Retina (tissue), 1 donor: ENCODE measurements at regions not wholly inside any gene's neighbourhood (a gene's known extent, or its start where the extent isn't known, plus 50 kb on each side); places are given as distances from the start of the nearest gene placed in this dataset.
A peak's percentile ranks its signal among the peaks of the same experiment; 100 is the strongest.
"Not testable (repeated sequence)": the region's sequence is repeated elsewhere in the genome, so short reads cannot be mapped to it uniquely, and the experiment has no call there.

ENCODE experiments used
- DNase-seq: peaks from one replicate; pipeline ENCODE4 v3.0.0-alpha.2; 2016

DNA sequence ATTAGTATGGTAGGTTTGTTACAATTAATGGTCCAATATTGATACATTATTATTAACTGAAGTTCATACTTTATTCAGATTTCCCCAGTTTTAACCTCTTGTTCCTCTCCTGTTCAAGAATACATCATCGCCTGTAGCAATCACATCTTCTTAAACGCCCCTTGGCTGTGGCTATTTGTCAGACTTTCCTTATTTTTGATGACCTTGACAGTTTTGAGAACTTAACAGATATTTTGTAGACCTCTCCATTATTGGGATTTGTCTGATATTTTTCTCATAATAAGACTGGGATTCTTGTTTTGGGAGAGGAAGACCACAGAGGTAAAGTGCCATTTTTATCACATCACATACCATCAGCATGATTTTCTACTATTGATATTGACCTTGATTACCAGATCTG is 112.3 kb upstream of the MARCHF11 start:
- no peak for DNase-seq

DNA sequence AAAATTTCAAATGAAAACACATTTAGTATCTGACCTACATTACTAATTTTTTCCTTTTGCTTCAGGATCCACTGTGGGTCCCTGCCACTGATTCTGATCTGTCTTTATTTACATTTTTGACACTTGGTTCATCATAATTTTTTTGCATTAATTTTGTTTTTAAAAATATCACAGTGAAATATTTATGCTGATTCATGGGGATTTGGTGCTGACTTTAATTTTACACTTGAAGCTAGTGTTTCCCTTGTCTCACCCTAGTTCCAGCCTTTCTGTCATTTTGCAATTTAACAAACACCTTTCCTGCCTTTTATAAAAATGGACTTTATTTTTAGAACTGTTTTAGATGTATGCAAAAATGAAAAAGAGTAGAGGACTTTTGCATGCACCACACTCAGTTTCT is 111.9 kb upstream of the MARCHF11 start:
- DNase-seq, result no peak

DNA sequence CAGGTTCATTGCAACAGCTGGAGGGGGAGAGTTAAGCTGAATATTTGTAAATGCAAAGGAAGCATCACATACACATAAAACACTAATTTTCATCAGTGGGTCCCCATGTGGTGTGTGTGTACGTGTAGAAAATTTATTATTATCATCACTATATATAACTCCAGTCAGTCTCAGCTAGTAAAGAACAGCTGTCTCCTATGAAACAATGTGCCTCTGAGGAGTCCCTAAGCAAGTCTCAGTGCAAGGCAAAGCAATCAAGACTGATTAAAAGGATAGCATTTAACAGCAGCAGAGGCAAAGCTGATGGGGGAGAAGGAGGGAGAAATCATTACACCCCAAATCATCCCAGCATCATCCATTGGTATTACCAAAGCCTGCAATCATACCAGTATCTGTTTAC is 104.2 kb upstream of the MARCHF11 start:
- DNase-seq, result no peak

DNA sequence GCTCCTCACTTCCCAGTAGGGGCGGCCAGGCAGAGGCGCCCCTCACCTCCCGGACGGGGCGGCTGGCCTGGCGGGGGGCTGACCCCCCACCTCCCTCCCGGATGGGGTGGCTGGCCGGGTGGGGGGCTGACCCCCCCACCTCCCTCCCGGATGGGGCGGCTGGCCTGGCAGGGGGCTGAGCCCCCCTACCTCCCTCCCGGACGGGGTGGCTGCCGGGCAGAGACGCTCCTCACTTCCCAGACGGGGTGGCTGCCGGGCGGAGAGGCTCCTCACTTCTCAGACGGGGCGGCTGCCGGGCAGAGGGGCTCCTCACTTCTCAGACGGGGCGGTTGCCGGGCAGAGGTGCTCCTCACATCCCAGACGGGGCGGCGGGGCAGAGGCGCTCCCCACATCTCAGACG is 97.3 kb upstream of the MARCHF11 start:
- DNase-seq, result not testable (repeated sequence)

DNA sequence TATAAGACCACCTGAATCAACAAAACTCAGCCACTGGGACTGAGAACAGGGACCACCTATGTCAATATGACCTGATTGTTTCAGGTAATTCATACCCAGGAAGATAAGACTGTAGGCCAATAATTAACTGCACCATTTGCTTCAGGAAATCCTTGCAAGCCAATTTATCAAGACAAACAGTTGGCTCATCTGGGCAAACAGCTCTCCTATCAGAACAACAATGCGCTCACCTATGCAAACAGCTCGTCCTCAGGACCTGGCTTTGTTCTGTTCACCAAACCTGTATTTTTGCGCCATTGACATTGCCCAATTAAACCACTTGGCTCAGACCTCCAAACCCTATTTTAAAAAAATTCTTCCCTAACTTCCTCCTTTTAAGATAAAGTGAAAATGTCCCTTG is 92.3 kb upstream of the MARCHF11 start:
- DNase-seq, result no peak

DNA sequence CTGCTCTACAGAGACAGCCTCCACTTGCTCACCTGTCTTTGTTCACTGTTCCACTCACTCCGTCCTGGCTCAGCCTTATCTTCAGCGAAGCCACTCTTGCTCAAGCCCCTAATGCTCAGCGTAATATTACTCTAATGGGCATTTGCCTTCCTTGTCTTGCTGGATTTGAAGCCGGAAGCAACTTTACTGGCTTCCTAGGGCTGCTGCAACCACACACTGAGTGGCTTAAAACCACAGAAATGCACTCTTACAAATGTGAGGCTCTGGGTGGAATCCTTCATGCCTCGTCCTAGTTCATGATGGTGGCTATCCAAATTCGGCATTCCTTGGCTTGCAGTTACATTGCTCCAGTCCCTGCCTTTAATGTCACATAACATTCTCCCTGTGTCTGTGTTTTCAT is 85.5 kb upstream of the MARCHF11 start:
- DNase-seq, result no peak

DNA sequence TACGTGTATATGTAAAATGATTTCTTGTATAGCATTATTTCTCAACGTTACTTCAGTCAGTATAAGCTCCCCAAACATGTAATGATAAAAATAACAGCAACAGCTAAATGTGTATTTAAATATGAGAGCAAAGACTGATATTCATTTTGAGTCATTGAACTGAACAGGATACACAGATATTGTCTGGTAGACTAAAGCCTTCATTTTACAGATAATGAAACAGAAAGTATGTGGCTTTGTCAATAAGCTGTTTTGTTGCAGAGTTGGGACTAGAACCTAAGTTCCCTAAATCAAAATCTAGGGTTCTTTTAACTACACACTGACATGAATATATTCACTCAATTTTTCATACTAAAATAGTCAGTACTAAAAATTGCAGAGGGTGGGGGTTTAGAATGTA is 80.4 kb upstream of the MARCHF11 start:
- no peak for DNase-seq

DNA sequence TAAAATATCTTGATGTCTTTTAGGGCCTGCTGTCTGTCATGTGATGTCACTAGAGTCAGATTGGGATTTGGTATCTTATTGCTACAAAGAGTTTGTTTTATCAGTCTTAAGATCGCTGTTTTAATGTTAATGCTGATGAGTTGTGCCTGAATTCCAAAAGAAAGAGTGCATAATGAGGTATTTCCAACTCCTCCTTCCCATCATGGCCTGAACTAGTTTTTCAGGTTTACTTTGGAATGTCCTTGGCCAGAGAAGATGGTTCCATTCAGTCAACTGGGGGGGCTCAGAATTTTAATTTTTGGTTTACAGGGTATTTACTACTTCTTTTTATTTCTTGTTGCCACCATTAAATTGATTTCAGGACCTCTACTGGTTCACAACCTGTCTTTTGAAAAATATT is 74.3 kb upstream of the MARCHF11 start:
- no peak for DNase-seq

DNA sequence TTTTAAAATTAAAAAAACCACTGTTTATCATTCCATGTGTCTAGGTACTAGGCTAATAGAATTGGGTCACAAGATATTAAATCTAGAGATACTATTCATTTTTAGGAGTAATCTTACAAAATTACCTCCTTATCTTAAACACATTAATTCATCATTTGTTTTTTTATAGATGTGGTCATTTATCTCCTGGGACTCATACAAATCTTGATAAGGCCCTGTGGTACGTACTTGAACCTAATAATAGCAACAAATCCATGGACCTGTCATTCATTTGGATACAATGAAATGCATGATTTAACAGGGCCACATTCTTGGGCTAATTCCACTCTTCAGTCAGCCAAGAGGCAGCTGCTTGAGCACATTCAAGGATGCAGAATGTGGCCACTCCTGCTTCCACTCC is 66.4 kb upstream of the MARCHF11 start:
- no peak for DNase-seq

DNA sequence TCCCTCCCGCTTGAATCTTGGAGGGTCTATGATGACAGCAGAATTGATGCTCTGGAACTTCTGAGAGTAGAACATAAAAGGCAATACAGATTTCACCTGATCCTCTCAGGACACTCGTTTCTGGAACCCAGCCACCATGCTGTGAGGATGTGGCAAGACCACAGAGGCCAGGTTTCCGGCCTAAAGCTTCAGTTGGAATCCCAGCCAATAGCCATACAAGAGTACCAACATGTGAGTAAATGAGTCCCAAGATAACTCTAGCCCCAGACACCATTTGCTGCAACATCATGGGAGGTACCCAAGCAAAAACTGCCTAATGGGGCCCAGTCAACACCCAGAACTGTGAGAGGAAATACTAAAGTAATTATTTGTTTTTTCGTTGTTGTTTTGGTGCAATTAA is 65.7 kb upstream of the MARCHF11 start:
- DNase-seq, result no peak

DNA sequence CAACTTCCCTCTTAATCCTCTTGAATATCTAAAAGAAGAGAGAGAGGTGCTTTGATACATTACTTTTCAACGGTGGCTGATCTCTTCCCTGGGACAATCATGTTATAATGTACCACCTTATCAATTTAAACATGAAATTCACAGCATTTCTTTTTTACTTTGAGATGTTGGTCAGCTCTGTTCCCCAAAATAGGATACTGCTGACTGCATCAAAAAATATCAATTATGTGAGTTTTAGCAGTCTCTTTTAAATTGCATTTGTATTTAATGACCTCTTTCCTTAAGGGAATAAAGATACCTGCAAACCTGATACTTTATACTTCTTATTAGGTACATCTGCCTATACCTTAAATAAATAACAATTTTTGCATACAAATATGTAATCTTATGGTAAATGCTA is 58.4 kb upstream of the MARCHF11 start:
- DNase-seq, result no peak

DNA sequence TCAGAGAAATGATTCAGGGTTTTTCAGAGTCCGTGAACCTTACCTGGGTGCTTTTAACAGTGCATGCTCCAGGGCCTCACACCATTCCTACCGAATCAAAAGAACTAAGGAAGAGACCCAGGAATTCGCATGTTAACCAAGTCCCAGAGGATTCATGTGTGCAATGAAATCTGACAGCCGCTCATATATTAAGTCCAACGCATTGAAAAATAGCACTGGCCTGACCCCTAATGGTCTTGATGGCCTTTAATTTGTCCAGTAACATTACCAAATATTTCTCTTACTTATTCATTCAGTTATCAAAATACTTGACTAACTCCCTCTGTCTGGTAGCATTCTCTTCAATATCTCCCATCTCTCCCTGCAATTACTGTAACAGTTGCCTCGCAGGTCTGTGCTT is 55.0 kb upstream of the MARCHF11 start:
- peak; percentile 29 for DNase-seq

DNA sequence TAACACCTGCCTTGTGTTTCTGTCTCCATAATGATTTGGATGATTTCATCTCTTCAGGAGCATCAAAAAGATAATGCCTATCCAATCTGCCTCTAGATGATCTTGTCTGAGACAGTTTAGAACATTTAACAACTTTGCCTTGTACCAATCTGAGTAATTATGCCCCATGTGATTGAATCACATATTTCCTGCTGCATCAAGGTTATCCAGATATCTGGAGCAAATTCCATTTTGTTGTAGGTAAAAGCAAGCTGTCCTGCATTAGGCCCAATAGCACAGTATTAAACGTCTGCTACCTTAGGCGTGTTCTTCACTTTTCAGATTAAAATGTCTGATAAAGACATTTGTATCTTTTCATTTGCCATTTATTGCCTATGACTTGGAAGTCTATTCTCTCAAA is 54.1 kb upstream of the MARCHF11 start:
- no peak for DNase-seq

DNA sequence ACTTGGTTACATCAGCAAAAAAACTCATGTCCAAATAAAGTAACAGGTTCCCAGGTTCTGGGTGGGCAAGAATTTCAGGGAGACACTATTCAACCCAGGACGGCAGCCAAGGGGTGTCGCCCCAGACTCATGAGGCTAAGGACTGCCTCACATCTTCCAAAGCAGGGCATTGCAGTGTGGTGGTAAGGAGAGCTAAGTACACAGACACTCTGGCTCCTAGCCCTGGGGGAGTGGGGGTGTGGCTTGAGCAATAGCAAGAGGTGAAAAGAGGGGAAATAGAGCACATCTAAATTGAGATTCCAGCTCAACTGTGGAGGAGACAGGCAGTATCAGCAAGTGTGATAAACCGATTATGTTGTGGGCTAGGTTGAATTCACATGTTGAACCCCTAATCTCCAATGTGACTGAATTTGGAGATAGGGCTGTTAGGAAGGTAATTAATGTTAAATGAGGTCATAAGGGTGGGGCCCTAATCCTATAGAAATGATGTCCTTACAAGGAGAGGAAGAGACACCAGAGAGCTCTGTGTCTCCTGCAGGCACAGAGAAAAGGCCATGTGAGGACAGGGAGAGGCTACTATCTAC is 49.9 kb upstream of the MARCHF11 start:
- DNase-seq, result no peak
